Activated gamma-delta T cell treated with anti-CD3 and anti-CD28 coated beads, Interleukin-2, amount 50 U/mL, for 16 hours (primary cell): ENCODE measurements at regions not wholly inside any gene's neighbourhood (a gene's known extent, or its start where the extent isn't known, plus 50 kb on each side); places are given as distances from the start of the nearest gene placed in this dataset.

Experiments used
- DNase-seq: peaks from one replicate; pipeline ENCODE4 v3.0.0-alpha.2; 2020; ENCODE audit warnings: low read depth

DNA sequence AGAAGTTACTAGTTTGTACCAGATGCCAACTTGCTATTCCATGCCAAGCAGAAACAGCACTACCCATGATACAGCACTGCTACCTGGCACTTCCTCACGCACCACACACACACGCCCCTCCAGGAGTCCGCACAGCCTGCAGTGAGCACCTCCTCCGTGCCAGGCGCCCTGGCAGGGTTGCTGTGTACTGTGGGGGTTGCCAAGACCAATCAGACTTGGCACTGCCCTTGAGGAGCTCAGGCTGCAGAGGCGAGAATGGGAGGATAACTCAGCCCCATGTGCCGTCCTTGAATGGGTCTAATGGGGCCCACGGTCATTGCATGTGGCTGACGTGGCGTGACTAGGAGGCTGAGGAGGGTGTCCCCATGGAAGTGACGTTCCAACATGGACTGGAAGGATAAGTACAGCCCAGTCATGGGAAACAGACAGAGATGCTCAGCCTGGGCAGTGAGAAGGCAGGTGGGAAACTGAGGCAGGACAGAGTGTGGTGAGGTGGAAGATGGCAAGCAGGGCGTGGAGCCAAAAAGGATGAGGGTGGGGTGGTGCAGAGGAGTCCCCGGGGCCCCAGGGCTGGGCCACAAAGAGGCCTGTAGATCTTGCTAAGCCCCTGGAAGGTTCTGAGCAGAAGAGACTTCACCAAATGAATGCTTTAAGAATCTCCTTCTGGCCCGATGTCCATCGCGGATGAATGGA, 65.3 kb upstream of the C14orf180 start:
- no peak for DNase-seq

DNA sequence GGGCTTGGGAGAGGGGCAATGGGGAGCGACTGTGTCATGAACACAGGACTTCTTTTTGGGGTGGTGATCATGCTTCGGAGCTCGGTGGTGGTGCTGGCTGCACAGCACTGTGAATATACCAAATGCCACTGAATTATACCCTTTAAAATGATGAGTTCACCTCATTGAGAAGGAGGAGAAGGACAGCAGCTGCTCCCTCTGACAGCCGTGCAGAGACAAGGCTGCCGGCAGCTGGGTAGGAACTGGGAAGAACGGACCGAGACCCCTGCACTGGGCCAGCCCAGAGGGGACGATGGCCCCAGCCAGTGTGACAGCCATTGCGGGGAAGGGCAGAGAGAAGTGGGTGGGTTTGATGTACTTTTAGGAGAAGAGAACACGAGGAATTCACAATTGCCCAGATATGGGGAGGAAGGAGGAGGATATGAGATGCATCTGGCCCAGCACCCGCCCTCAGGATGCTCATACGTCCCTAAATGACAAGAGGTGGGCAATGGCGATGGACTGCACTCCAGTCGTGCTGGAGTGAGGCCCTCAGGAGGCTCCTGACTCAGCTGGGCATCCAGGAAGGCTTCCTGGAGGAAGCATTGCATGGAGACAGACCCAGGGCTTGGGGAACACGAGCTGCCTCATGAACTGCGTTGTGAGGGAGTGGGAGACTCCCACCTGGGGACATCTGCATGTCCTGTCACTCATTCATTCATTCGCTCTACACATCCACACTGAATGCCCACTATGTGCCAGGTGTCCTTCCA, 64.3 kb upstream of the C14orf180 start:
- no peak for DNase-seq

DNA sequence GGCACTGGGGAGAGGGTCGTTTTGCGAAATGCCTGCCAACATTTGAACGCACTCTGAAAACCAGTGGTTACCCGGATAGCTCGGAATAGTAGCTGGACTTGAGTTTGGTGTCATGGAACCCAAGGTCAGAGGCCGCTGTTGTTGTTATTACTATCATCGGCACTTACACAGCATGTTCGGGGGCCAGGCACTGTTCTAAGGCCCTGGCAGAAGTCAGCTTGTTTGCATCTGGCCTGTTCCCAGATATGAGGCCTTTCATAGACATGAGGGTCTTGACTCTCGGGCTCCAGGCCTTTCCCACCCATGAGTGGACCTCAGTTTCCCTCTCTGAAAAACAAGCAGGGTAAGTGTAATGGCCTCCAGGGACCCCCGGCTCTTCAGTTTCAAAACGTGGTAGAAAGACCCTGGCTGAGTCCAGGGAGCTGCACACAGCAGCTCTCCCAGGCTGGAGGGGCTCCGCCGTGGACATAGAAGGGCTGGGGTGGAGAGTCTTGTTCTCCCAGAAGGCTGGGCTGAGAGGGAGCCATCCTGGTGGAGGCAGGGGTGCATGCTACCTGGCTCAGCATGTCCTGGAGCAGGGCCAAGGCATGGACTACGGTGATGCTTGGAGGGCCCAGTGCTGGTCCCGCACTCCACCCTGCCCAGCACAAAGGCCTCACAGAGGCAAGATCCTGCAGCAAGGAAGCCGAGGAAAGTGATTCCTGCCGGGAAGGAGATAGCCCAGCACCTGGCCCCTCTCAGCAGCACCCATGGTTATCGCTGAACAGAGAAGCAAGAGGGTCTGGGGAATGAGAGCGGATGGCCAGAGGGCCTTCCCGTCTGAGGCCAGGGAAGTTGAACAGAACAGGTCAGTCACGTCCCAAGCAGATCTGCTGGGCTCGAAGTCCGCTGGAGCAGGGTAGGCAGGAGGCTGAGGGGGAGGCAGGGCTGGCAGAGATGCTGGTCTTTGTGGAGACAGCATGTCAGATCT, 63.5 kb upstream of the C14orf180 start:
- no peak for DNase-seq

DNA sequence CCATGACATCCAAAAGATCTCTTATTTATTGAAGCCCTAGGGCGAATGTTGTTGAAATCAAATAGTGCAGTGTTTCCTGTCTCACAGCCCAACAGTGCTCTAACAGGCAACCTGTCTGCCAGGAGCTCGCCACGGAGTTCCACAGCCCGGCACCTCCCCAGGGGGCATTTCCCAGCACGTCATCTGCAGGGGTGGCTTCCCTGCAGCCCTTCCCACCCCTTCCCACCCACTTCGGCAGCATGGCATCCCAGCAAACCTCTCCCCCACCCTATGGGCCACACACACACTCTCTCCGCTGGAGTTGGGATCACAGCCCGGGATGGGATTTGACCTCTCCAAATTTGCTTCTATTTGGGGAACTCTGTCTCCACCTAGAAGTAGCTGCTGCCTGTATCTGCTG, 62.7 kb upstream of the C14orf180 start:
- DNase-seq = no peak

DNA sequence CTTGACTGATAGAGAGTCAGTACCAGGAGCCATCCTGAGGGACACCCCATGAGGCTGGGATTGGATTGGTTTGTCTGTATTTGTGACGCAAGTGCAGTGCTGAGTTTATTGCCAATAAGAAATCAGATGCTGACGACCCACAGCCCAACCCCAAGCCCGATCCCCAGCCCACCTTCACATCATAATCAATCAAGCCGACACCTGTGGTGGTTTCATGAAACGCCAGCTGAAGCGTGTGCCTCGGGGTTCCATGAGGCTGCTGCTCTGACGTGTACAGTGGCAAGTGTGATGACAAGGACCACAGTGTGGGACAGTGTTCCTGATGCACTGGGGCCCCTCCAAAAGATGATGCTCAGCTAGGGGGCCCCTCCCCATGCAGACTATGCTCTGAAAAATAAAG, 62.1 kb upstream of the C14orf180 start:
- DNase-seq = no peak

DNA sequence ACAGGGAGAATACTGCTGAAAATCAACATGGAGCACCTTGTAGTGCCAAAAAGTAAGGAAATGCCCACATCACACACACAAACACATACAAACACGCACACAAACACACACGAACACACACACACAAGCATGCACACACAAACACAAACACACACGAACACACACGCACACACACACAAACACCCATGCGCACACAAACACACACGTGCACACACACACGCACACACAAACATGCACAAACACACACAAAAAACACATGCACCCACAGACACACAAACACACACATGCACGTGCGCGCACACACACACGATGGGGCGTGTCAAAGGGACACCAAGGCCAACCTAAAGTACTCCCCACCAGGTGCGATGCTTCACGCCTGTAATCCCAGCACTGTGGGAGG, 61.7 kb upstream of the C14orf180 start:
- no peak for DNase-seq

DNA sequence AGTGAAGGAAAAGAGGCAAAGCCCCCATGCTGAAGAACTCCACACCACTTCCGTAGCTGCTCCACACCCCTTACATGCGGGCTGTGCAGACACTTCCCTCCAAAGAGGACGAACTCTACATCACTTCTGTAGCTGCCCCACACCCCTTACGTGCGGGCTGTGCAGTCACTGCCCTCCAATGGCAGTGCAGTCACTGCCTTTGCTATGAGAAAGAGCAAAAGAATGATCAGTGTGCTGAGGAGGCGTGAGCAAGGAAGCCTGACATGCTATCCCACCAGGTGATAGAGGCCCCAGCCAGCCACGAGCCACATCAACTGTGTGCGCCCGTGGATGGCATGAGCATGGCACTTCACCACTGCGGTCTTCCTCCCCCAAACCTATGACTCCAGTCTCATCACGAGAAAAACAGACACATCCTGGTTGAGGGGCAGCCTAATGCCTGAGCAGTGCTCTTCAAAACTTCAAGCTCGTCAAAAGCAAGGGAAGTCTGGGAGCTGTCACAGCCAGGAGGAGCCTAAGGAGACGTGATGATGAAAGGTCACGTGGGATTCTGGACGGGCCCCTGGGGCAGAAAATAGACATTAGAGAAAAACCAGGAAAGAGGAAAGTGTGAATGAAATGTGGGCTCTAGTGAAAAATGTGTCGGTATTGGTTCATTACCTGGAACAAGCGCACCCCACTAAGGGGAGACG, 60.8 kb upstream of the C14orf180 start:
- no peak for DNase-seq

DNA sequence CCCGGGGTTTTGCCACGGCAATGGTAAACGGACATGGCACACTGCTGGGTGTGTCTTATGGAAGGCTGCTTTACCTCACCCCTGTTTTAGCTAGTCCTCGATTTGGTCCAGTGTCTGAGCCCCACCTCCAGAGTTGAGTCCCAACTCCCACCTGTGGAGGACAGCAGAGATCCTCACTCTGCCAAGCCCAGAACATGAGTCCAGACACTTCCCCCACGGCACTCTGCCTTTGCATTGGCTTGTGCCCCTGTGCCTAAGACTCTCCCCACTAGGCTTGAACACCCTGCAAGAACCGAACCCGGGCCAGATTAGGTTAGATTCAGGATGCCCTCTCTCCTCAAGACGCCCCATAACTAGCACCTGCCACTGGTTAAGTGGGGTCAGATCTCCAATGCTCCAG, 59.8 kb upstream of the C14orf180 start:
- DNase-seq = no peak

DNA sequence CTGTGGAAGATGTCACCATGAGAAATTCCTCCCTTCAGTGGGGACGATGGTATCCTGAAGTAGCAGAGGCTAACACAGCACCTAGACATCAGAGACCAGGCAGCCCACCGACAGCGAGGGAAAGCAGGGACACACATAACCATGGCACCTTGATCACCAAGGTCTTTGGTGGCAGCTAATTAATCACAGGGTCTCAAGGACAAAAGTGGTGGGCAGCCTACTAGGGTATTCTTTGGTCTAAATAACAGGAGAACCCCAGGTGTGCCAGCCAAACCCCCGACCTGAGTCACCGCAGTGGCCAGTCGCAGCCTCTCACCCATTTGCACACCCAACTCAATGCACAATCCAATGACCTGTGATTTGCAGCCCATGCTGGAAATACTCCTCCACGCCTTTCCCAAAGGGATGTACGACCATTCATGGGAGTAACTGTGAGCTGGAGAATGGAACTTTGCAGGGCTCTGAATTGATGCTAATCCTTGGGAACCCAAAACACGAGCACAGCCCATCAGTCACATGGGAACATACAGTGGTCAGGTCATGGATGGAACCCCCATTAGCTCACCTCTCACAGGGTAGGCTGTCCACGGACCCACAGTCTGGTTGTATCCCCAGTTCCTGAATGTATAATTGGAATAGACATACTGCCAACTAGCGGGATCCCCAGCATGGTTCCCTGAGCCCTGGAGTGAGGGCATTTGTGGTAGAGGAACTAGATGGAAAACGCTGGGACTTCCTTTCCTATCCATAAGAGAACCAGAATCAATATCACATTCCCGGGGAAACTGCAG, 58.7 kb upstream of the C14orf180 start:
- no peak for DNase-seq

DNA sequence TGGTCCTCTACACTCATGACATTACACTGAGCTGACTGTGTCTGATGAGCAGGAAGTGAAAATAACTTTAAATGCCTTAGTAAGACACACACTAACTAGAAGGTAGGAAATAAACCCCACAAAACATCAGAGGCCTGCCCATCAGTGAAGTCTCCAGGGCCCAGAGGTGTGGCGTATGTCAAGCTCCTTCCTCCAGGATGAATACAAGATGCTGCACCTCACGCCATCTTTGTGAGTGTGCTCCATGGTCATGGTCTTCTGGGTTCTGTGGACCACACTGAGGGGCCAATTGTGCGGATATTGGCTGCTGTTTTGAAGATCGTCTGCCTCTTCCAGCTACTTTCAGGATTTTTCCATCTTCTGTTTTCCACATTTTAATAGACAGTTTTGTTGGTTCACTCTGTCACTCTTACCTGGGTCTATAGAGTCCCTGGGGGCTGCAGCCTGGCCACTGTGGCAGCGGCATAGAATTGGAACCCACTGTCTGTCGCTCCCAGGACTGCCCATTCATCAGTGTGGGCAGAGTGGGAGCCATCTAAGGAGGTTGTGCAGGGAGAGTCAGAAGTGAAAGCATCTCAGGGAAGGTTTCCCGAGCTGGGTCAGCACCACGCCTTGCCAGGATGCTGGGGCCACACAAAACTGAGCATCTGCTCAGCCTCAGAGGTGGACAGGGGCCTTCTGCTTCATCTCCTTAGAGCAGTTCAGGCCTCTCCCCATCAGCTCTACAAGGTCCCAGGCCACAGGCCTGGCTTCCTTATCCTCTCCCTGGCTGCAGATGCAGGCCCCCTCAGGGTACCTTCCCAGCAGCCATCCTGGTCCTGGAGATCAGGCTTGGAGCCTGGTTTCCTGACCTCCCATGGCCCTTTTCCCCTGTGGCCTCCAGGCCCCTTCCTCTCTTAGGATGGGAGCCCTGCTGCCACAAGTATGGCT, 57.5 kb upstream of the C14orf180 start:
- no peak for DNase-seq

DNA sequence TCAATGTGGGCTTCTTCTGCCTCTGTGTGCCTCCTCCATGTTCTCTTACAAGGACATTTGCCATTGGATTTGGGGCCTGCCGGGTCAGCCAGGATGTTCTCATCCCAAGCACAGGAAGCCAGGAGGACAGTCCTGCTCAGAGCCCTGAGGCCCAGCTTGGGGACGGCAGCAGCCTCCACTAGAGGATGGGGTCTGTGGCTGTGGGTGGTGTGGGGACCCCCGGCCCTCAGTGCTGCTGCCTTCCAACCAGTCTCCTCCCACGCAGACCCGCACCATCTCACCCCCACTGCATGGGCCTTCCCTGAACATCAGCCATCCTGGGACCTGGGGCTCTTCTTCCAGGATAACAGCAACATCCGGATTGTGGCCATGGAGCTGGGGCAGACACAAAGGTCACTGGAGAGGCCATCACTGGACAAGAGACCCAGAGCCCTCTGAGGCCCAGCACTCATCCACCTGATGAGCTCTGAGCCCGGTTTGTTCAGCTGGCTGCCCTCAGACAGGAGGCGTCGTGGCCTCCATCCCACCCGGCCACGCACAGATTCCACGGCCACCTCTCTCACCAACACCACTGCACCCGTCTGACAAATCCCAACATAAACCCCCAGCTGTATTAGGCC, 56.5 kb upstream of the C14orf180 start:
- DNase-seq = no peak

DNA sequence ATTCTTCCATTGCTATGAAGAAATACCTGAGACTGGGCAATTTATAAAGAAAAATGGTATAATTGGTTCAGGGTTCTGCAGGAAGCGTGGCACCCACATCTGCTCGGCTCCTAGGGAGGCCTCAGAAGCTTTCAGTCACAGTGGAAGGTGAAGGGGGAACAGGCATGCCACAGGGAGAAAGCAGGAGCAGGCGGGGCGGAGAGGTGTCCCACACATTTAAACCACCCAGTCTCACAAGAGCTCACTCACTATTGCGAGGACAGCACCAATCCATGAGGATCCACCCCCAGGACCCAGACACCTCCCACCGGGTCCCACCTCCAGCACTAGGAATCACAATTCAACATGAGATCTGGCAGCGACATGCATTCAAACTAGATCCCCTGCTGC, 56.0 kb upstream of the C14orf180 start:
- no peak for DNase-seq

DNA sequence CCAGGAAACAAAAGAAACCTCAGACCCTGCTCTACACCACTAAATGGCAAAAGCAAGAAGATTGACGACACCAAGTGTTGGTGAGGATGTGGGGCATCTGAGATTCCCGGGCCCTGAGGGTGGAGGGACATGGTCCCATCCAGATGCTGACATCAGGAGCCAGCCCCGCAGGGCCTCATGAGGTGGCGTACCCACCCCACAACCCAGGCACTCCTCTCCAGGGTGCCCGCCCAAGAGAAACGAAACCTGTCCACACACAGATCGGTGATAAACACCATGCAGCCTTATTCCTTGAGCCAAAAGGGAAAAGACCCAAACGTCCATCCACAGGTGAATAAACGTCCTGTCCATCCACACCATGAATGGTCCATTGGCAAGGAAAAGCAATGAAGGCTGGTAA, 54.8 kb upstream of the C14orf180 start:
- DNase-seq = no peak

DNA sequence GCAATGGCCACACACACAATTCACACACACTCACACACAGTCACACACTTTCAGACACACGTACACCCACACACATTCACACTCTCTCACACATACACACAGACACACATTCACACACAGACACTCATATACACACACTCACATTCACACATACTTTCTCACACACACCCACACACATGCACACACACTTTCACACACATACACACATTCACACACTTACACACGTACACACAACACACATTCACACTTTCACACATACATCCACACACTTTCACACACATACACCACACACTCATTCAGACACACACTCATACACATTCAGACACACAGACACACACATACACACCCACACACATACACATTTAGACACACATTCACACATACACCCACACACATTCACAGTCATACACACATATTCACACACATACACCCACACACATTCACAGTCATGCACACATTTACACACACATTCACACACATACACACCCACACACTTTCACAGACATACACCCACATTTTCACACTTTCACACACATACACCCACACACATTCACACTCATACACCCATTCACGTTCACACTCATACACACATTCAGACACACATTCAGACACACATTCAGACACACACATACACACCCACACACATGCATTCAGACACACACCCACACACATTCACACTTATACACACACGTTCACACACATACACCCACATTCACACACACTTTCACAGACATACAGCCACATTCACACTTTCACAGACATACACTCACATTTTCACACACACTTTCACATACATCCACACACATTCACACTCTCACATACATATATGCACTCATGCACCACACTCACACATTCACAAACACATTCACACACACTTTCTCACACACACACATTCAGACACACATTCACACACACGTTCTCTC, 52.6 kb upstream of the C14orf180 start:
- no peak for DNase-seq

DNA sequence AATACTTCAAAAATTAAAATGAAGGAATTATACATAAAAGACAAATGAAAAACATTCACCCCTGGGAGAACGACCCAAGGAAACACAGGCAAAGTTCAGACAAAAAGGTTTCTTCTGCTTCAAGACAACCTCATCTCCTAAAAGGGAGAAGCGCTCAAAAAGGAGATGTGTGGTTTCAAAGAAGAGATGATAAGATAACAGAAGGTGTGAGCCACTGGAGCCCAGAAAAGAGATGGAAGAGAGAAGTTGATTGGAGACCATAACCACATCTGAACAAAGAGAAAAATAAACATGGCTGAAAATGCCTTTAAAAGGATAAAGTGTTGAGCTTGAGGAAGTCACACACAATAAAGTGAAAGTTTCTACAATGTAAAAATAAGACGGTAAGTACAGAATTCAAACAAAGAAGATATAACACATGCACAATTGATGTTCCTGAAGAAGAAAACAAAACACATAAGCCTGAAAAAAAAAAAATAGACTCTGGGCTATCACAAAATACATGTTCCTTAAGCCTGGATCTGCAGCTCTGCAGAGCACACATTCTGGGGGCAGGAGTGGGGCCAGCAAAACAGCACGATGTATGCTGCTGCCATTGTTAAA, 51.6 kb upstream of the C14orf180 start:
- DNase-seq = no peak

DNA sequence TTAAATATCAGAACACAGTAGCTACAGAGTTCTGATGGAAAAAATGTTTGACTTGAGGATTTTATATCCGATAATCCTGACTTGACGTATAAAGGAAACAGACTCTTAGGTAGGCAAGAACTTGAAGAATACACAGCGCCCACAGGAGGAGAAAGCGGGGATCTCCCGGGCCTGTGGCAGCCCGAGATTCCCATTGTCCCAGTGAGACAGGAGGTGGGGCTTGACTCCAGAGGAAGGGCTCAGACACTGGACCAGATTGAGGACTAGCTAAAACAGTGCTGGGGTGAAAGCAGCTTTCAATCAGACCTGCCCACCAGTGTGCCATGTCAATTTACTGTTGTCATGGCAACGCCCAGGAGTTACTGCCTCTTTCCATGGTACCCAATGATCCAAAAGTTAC, 51.1 kb upstream of the C14orf180 start:
- DNase-seq = no peak
